Esophagus muscularis mucosa (tissue), 4 donors: ENCODE measurements at regions not wholly inside any gene's neighbourhood (a gene's known extent, or its start where the extent isn't known, plus 50 kb on each side); places are given as distances from the start of the nearest gene placed in this dataset.

ENCODE experiments used
- EP300 ChIP-seq: sonication (generic); formaldehyde crosslinking; IDR thresholded peaks from one replicate; pipeline ENCODE4 v1.6.1; 2017; ENCODE audit warnings: antibody characterized with exemption
- POLR2A ChIP-seq: fragments of 450-650 bp; IDR thresholded peaks from one replicate; pipeline ENCODE4 v1.6.1; 2017; ENCODE audit warnings: antibody characterized with exemption, moderate library complexity, mild to moderate bottlenecking, low read depth
- TF ChIP-seq, protein P1 (sequence below), 3 experiments: fragments of 200-600 bp in 2 of 3; fragments of 450-650 bp in 1 of 3; sonication (generic) in 2 of 3; IDR thresholded peaks; one replicate each; pipeline ENCODE4 v1.5.1; 2017 to 2019; ENCODE audit warnings: antibody characterized with exemption in 3 of 3, mild to moderate bottlenecking in 2 of 3, moderate library complexity in 1 of 3

GRCh38 chr1:39091845-39092645 lies 65.9 kb downstream of the NDUFS5 start:
- TF ChIP-seq EP300 (no peak), POLR2A (no peak)
- TF ChIP-seq, protein P1, sequence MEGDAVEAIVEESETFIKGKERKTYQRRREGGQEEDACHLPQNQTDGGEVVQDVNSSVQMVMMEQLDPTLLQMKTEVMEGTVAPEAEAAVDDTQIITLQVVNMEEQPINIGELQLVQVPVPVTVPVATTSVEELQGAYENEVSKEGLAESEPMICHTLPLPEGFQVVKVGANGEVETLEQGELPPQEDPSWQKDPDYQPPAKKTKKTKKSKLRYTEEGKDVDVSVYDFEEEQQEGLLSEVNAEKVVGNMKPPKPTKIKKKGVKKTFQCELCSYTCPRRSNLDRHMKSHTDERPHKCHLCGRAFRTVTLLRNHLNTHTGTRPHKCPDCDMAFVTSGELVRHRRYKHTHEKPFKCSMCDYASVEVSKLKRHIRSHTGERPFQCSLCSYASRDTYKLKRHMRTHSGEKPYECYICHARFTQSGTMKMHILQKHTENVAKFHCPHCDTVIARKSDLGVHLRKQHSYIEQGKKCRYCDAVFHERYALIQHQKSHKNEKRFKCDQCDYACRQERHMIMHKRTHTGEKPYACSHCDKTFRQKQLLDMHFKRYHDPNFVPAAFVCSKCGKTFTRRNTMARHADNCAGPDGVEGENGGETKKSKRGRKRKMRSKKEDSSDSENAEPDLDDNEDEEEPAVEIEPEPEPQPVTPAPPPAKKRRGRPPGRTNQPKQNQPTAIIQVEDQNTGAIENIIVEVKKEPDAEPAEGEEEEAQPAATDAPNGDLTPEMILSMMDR (IDR thresholded peaks at IDR 0.05), result peak; percentile 60 to 74 (median 72)
